GM19463 (cell line): ENCODE measurements at regions not wholly inside any gene's neighbourhood (a gene's known extent, or its start where the extent isn't known, plus 50 kb on each side); places are given as distances from the start of the nearest gene placed in this dataset.
"Not testable (repeated sequence)": the region's sequence is repeated elsewhere in the genome, so short reads cannot be mapped to it uniquely, and the experiment has no call there.

Source experiments
- ATAC-seq: cut with Tn5 transposase; IDR thresholded peaks from one replicate; pipeline ENCODE4 v1.9.1; 2021; ENCODE audit warnings: mild to moderate bottlenecking, moderate library complexity; ENCODE audit not compliant: unreplicated experiment

GRCh38 chr17:33680472-33680871 is 387.4 kb upstream of the ASIC2 start:
- ATAC-seq: no peak

- ATAC-seq: no peak
Measured at GRCh38 chr17:33682599-33682998, 389.5 kb upstream of the ASIC2 start.

- ATAC-seq: no peak
Measured at GRCh38 chr17:33684735-33685134, 391.6 kb upstream of the ASIC2 start.

DNA sequence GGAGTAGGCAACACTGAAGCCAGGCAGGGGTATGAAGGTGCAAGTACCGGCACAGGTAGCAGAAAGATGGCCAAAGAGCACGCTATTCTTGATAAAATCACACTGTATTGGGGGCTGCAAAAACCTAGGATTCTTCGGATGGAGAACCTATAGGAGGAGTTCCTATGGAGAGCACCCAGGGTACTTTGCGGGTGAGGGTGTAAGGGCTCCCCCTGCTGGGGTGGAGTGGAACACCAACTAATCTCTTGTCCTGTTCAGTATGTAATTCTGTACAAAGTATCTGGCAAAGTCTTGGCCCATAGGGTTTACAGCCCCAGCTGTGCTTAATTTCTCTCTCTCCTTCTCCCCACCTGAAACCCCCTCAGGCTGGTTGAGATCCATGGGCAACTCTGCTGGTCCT is 393.1 kb upstream of the ASIC2 start:
- no peak for ATAC-seq

DNA sequence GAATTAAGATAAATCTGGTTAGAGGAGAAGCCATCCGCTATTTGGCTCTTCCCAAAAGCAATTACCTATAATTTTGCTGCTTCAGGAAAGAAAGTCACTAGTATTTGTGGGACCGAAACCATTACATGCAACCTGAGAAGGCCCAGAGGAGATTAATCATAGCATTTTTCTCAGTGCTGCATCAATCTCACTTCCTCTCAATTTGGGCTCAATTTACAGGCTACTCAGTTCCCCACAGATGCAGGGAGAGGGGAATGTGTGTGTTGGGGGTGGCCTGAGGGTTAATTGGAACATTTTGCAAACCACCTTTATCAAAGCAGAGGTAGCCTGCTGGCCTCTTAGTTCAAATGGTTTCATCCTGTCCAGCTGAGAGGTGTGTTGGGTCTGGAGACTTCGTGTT is 394.7 kb upstream of the ASIC2 start:
- no peak for ATAC-seq

GRCh38 chr17:33688771-33689170 is 395.7 kb upstream of the ASIC2 start:
- ATAC-seq: no peak

DNA sequence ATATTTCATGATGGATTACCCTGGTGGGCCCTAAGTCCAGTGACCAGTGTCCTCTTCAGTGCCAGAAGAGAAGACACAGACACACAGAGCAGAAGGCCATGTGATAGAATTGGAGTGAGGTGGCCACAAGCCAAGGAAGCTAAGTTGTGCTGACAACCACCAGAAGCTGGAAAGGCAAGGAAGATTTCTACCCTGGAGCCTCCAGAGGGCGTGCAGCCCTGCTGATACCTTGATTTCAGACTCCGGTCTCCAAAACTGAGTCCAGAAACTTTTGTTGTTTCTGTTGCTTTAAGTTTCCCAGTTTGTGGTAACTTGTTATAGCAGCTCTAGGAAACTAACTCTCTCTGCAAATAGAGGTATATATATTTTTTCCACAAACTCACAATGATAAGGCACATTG is 396.6 kb upstream of the ASIC2 start:
- no peak for ATAC-seq

- ATAC-seq: no peak
Measured at GRCh38 chr17:33695431-33695830, 402.3 kb upstream of the ASIC2 start.

GRCh38 chr17:33696102-33696501 is 403.0 kb upstream of the ASIC2 start:
- no peak for ATAC-seq

- ATAC-seq: no peak
Measured at GRCh38 chr17:33697557-33697956, 404.5 kb upstream of the ASIC2 start.

DNA sequence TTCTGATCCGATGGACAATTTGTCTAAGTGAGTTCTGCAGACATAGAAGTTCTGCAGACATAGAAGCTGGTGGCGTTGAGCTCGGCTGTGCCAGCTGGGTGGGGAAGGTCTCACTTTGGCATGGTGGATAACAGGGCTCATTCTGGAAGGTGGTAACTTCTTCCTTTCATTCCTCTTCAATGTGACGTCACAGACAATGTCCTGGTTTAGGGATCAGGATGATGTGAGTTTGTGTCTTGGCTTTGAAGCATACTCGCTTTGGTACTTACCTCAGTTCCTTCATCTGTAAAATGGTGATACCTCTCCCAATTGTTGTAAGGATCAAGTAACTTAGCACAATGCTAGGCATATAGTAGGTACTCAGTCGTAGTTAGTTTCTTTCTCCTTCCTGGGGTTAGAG is 408.8 kb upstream of the ASIC2 start:
- no peak for ATAC-seq

DNA sequence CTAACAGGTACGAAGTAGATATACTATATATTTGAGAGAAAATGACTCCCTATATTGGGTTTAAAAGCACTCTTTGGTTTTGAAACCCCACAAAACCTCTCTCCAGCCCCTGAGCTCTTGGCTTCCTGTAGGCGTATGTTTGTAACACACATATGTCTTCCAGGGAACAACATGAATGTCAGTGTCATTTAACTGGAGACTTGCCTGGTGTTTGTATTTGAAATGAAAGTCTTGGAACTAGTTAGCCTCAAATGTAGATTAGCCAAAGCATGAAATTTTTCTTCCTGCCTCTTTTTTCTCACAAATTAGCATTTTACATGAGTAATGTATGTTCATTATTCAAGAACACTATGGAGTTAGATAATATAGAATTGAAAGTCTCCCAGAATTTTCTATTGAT is 411.8 kb upstream of the ASIC2 start:
- ATAC-seq: no peak

DNA sequence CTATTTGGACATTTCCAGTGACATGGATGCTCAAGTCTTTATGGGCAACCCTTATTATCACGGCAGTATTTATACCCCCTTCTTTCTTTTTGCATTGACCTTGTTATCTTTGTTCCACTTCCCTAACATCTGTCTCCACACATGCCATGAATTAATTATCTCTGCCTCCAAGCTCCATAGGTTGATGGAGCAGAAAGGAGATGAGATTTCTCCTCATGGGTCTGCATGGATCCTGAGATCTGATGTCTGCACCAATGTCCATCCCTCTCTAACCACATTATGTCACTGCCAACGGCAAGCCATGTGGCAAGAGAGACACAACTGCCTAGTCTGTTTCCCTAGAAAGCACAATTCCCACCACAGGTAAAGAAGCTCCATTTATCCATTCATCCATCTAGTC is 416.8 kb upstream of the ASIC2 start:
- no peak for ATAC-seq

- no peak for ATAC-seq
Measured at GRCh38 chr17:33712120-33712519, 419.0 kb upstream of the ASIC2 start.

DNA sequence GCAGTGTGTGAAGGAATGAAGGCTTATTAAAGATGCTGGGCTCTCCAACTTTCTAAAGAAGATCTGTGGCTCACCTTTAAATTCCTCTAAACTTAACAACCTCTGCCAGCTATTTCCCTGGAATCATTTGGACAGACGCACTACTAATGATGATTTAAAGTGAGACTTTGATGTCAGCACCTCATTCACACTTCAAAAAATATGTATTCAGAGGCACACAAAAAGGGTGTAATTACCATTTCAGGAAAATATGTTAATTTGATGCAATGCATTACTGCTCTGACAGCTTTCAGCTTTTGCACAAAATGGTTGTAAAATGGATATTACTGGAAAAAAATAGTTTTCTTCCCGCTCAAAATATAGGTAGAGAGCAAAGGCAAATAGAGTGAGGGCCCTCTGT is 423.9 kb upstream of the ASIC2 start:
- no peak for ATAC-seq

- not testable (repeated sequence) for ATAC-seq
Measured at GRCh38 chr17:33723736-33724135, 430.6 kb upstream of the ASIC2 start.

GRCh38 chr17:33725675-33726271 is 432.7 kb upstream of the ASIC2 start:
- ATAC-seq: no peak

- ATAC-seq: no peak
Measured at GRCh38 chr17:33730131-33730530, 437.0 kb upstream of the ASIC2 start.

DNA sequence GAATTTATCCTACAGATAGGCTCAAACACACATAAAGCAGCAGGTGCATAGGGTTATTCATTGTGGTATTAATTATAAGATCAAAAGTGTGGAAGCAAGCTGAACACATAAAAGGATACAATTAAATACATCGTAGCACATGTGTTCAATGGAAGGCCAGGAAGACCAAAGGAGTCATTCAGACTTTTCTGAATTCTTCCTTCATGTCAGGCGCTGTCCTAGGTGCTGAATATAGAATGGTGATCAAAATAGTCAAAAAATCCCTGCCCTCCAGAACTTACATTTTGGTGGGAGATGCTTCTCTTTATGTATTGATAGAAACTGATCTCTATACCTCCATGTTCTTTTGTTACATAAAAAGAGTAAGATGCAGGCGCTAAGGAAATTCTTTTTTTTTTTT is 439.0 kb upstream of the ASIC2 start:
- no peak for ATAC-seq

- ATAC-seq: no peak
Measured at GRCh38 chr17:33739714-33740113, 446.6 kb upstream of the ASIC2 start.

GRCh38 chr17:33745047-33745760 is 452.1 kb upstream of the ASIC2 start:
- no peak for ATAC-seq

GRCh38 chr17:33749171-33749570 is 456.1 kb upstream of the ASIC2 start:
- no peak for ATAC-seq
